ENCODE measurements at regions not wholly inside any gene's neighbourhood (a gene's known extent, or its start where the extent isn't known, plus 50 kb on each side); places are given as distances from the start of the nearest gene placed in this dataset.

GRCh38 chr16:51940183-51940582 is 606.8 kb downstream of the TOX3 start:
- no peaks in the 10 kb centered on the region for H3K36me3 ChIP-seq
- no peak for DNase-seq (ENCODE audit: extremely low spot score)
- no peak overlapping the region for H3K27ac ChIP-seq (replicated peaks in 1 of 4)
- 58% methylated on average over 1 of the region's 1 CpG for WGBS
- H3K4me1 ChIP-seq: no peaks in the 10 kb centered on the region
- intact Hi-C loops (cut with DNase I): no loop called here
- no peak for TF ChIP-seq CTCF (IDR thresholded peaks at IDR 0.05)
- TF ChIP-seq POLR2A (IDR thresholded peaks at IDR 0.05; ENCODE audit: low read depth): no peak
- no peak for TF ChIP-seq EP300 (IDR thresholded peaks at IDR 0.05)
- TF ChIP-seq POLR2AphosphoS5 (IDR thresholded peaks at IDR 0.05): no peak
- H3K9me3 ChIP-seq: no peaks in the 10 kb centered on the region
- H3K4me3 ChIP-seq: no peak overlapping the region
- H3K27me3 ChIP-seq: peaks cover 0 to 4% (median 0%) of the 10 kb centered on the region in 4 donors

GRCh38 chr16:51939378-51939871 is 607.5 kb downstream of the TOX3 start:
- Histone ChIP-seq H3K4me3 (no peak overlapping the region), H3K36me3 (no peaks in the 10 kb centered on the region), H3K4me1 (no peaks in the 10 kb centered on the region), H3K27ac (replicated peaks in 1 of 4) (no peak overlapping the region), H3K27me3 (peaks cover 0 to 4% (median 0%) of the 10 kb centered on the region in 4 donors), H3K9me3 (no peaks in the 10 kb centered on the region)
- TF ChIP-seq POLR2AphosphoS5 (IDR thresholded peaks at IDR 0.05) (no peak), POLR2A (IDR thresholded peaks at IDR 0.05; ENCODE audit: low read depth) (no peak), EP300 (IDR thresholded peaks at IDR 0.05) (no peak), CTCF (IDR thresholded peaks at IDR 0.05) (no peak)
- intact Hi-C loops (cut with DNase I): no loop called here
- DNase-seq (ENCODE audit: extremely low spot score): no peak
- WGBS: 40% methylated on average over 7 of the region's 7 CpGs

GRCh38 chr16:51938861-51939260 is 608.1 kb downstream of the TOX3 start:
- TF ChIP-seq POLR2A (IDR thresholded peaks at IDR 0.05; ENCODE audit: low read depth): no peak
- no peak for TF ChIP-seq CTCF (IDR thresholded peaks at IDR 0.05)
- TF ChIP-seq POLR2AphosphoS5 (IDR thresholded peaks at IDR 0.05): no peak
- TF ChIP-seq EP300 (IDR thresholded peaks at IDR 0.05): no peak
- Histone ChIP-seq H3K4me3 (no peak overlapping the region), H3K27ac (replicated peaks in 1 of 4) (no peak overlapping the region), H3K4me1 (no peaks in the 10 kb centered on the region), H3K36me3 (no peaks in the 10 kb centered on the region), H3K27me3 (peaks cover 0 to 4% (median 0%) of the 10 kb centered on the region in 4 donors), H3K9me3 (no peaks in the 10 kb centered on the region)
- intact Hi-C loops (cut with DNase I): no loop called here
- WGBS: 55% methylated on average over 3 of the region's 3 CpGs
- no peak for DNase-seq (ENCODE audit: extremely low spot score)

GRCh38 chr16:51937771-51938170 is 609.2 kb downstream of the TOX3 start:
- peaks cover 0 to 4% (median 0%) of the 10 kb centered on the region in 4 donors for H3K27me3 ChIP-seq
- no peak overlapping the region for H3K27ac ChIP-seq (replicated peaks in 1 of 4)
- H3K4me3 ChIP-seq: no peak overlapping the region
- TF ChIP-seq CTCF (IDR thresholded peaks at IDR 0.05) (no peak), POLR2AphosphoS5 (IDR thresholded peaks at IDR 0.05) (no peak), EP300 (IDR thresholded peaks at IDR 0.05) (no peak)
- H3K4me1 ChIP-seq: no peaks in the 10 kb centered on the region
- no peak for DNase-seq (ENCODE audit: extremely low spot score)
- no peaks in the 10 kb centered on the region for H3K36me3 ChIP-seq
- intact Hi-C loops (cut with DNase I): no loop called here
- WGBS: 74% methylated on average over 6 of the region's 6 CpGs
- no peaks in the 10 kb centered on the region for H3K9me3 ChIP-seq

GRCh38 chr16:51936846-51937245 is 610.1 kb downstream of the TOX3 start:
- H3K4me3 ChIP-seq: no peak overlapping the region
- no peaks in the 10 kb centered on the region for H3K36me3 ChIP-seq
- H3K27ac ChIP-seq (replicated peaks in 1 of 4): no peak overlapping the region
- H3K27me3 ChIP-seq: peaks cover 0 to 4% (median 0%) of the 10 kb centered on the region in 4 donors
- H3K4me1 ChIP-seq: no peaks in the 10 kb centered on the region
- no peaks in the 10 kb centered on the region for H3K9me3 ChIP-seq
- TF ChIP-seq EP300 (IDR thresholded peaks at IDR 0.05) (no peak), POLR2A (IDR thresholded peaks at IDR 0.05; ENCODE audit: low read depth) (no peak), CTCF (IDR thresholded peaks at IDR 0.05) (no peak), POLR2AphosphoS5 (IDR thresholded peaks at IDR 0.05) (no peak)
- DNase-seq (ENCODE audit: extremely low spot score): no peak
- intact Hi-C loops (cut with DNase I): no loop called here
- WGBS: 92% methylated on average over 5 of the region's 5 CpGs
